HG02759 (cell line): ENCODE measurements at regions not wholly inside any gene's neighbourhood (a gene's known extent, or its start where the extent isn't known, plus 50 kb on each side); places are given as distances from the start of the nearest gene placed in this dataset.

Source experiments
- ATAC-seq: cut with Tn5 transposase; IDR thresholded peaks from one replicate; pipeline ENCODE4 v1.9.1; 2021; ENCODE audit warnings: mild to moderate bottlenecking, moderate library complexity; ENCODE audit not compliant: unreplicated experiment

- ATAC-seq = no peak
Measured at GRCh38 chr7:114130866-114131265, 212.1 kb upstream of the PPP1R3A start.

GRCh38 chr7:114128880-114129279, 210.1 kb upstream of the PPP1R3A start:
- ATAC-seq = no peak

- ATAC-seq = no peak
Measured at GRCh38 chr7:114126095-114126494, 207.3 kb upstream of the PPP1R3A start.

GRCh38 chr7:114112806-114113205, 194.0 kb upstream of the PPP1R3A start:
- no peak for ATAC-seq

- no peak for ATAC-seq
Measured at GRCh38 chr7:114110666-114111065, 191.9 kb upstream of the PPP1R3A start.

- ATAC-seq = no peak
Measured at GRCh38 chr7:114109721-114110120, 190.9 kb upstream of the PPP1R3A start.

GRCh38 chr7:114109304-114109703, 190.5 kb upstream of the PPP1R3A start:
- ATAC-seq = no peak

- ATAC-seq = no peak
Measured at GRCh38 chr7:114108510-114108909, 189.7 kb upstream of the PPP1R3A start.

GRCh38 chr7:114107522-114107921, 188.7 kb upstream of the PPP1R3A start:
- no peak for ATAC-seq

GRCh38 chr7:114104035-114104434, 185.2 kb upstream of the PPP1R3A start:
- ATAC-seq = no peak

GRCh38 chr7:114102996-114103395, 184.2 kb upstream of the PPP1R3A start:
- no peak for ATAC-seq

GRCh38 chr7:114102131-114102530, 183.3 kb upstream of the PPP1R3A start:
- ATAC-seq = no peak

GRCh38 chr7:114100810-114101209, 182.0 kb upstream of the PPP1R3A start:
- no peak for ATAC-seq

GRCh38 chr7:114099337-114099736, 180.5 kb upstream of the PPP1R3A start:
- ATAC-seq = no peak

- ATAC-seq = no peak
Measured at GRCh38 chr7:114095885-114096284, 177.1 kb upstream of the PPP1R3A start.

GRCh38 chr7:114088470-114088940, 169.7 kb upstream of the PPP1R3A start:
- ATAC-seq = no peak

GRCh38 chr7:114087653-114088469, 169.1 kb upstream of the PPP1R3A start:
- ATAC-seq = no peak

GRCh38 chr7:114086914-114087652, 168.3 kb upstream of the PPP1R3A start:
- no peak for ATAC-seq

GRCh38 chr7:114086537-114086913, 167.7 kb upstream of the PPP1R3A start:
- peak; percentile 21 for ATAC-seq

GRCh38 chr7:114085592-114086501, 167.0 kb upstream of the PPP1R3A start:
- peak; percentile 34 for ATAC-seq

GRCh38 chr7:114085313-114085591, 166.4 kb upstream of the PPP1R3A start:
- ATAC-seq = peak; percentile 35
